GM23248 (cell line): ENCODE measurements at regions not wholly inside any gene's neighbourhood (a gene's known extent, or its start where the extent isn't known, plus 50 kb on each side); places are given as distances from the start of the nearest gene placed in this dataset.

Experiments used
- DNase-seq: peaks from one replicate; pipeline ENCODE4 v3.0.0-alpha.2; 2015
- H2AFZ ChIP-seq: fragments of 200-600 bp; sonication (generic); 2 replicates; pipeline ENCODE4 v1.6.1; 2016; ENCODE audit warnings: antibody characterized with exemption
- H3F3A ChIP-seq: fragments of 200-600 bp; sonication (generic); 2 replicates; pipeline ENCODE4 v1.6.1; 2016; ENCODE audit warnings: mild to moderate bottlenecking, antibody characterized with exemption, mixed run types; ENCODE audit not compliant: insufficient read depth
- H3K27ac ChIP-seq: fragments of 200-600 bp; sonication (generic); 2 replicates; pipeline ENCODE4 v1.5.1; 2016; ENCODE audit warnings: mild to moderate bottlenecking
- H3K27me3 ChIP-seq: fragments of 200-600 bp; sonication (generic); replicated peaks from 2 replicates; pipeline ENCODE4 v1.6.1; 2016; ENCODE audit warnings: mild to moderate bottlenecking; ENCODE audit not compliant: insufficient read depth
- H3K36me3 ChIP-seq: fragments of 200-600 bp; sonication (generic); 2 replicates; pipeline ENCODE4 v1.6.1; 2016; ENCODE audit warnings: low read depth, mild to moderate bottlenecking
- H3K4me1 ChIP-seq: fragments of 200-600 bp; sonication (generic); 2 replicates; pipeline ENCODE4 v1.6.1; 2016; ENCODE audit warnings: mild to moderate bottlenecking; ENCODE audit not compliant: insufficient read depth
- H3K4me2 ChIP-seq: fragments of 200-600 bp; sonication (generic); one replicate; pipeline ENCODE4 v1.6.1; 2016; ENCODE audit warnings: mild to moderate bottlenecking; ENCODE audit not compliant: unreplicated experiment
- H3K4me3 ChIP-seq: fragments of 200-600 bp; sonication (generic); 2 replicates; pipeline ENCODE4 v1.5.1; 2016; ENCODE audit warnings: mild to moderate bottlenecking
- H3K79me2 ChIP-seq: fragments of 200-600 bp; sonication (generic); 2 replicates; pipeline ENCODE4 v1.6.1; 2016; ENCODE audit warnings: mild to moderate bottlenecking; ENCODE audit not compliant: insufficient read depth
- H3K9ac ChIP-seq: fragments of 200-600 bp; sonication (generic); 2 replicates; pipeline ENCODE4 v1.6.1; 2016; ENCODE audit warnings: mild to moderate bottlenecking
- H3K9me2 ChIP-seq: fragments of 200-600 bp; sonication (generic); 2 replicates; pipeline ENCODE4 v1.6.1; 2016; ENCODE audit warnings: mixed run types, mild to moderate bottlenecking, moderate library complexity; ENCODE audit not compliant: insufficient read depth
- H3K9me3 ChIP-seq: fragments of 200-600 bp; sonication (generic); one replicate; pipeline ENCODE4 v1.6.1; 2017; ENCODE audit warnings: low read depth
- H4K20me1 ChIP-seq: fragments of 200-600 bp; sonication (generic); 2 replicates; pipeline ENCODE4 v1.6.0; 2016; ENCODE audit not compliant: insufficient read depth
- EZH2 ChIP-seq: fragments of 200-600 bp; sonication (generic); IDR thresholded peaks from 2 replicates; pipeline ENCODE4 v1.6.1; 2018; ENCODE audit warnings: antibody characterized with exemption, mild to moderate bottlenecking; ENCODE audit not compliant: insufficient read depth, poor library complexity, severe bottlenecking
- EZH2phosphoT487 ChIP-seq: fragments of 200-600 bp; sonication (generic); IDR thresholded peaks from 2 replicates; pipeline ENCODE4 v1.6.1; 2018; ENCODE audit warnings: antibody characterized with exemption, moderate library complexity, mild to moderate bottlenecking, low read depth; ENCODE audit not compliant: insufficient read depth
- WGBS, 2 experiments: methylation state at CpG; one replicate each; pipeline ENCODE4 v1.1.6; 2015 to 2017; ENCODE audit warnings: low lambda C conversion rate in 2 of 2, low coverage in 1 of 2; ENCODE audit errors: missing lambda C conversion rate in 2 of 2; 5-methylcytosine and 5-hydroxymethylcytosine counted together
- in situ Hi-C: fragments of 300-500 bp; cut with MboI; formaldehyde crosslinking; loops from 2 replicates; pipeline ENCODE4 v1.15.0; 2020

- no peaks in the 10 kb centered on the region for H3F3A ChIP-seq
- H2AFZ ChIP-seq, result no peak overlapping the region
- DNase-seq, result no peak
- no peaks in the 10 kb centered on the region for H4K20me1 ChIP-seq
- H3K4me3 ChIP-seq, result no peak overlapping the region
- H3K79me2 ChIP-seq, result no peaks in the 10 kb centered on the region
- no peaks in the 10 kb centered on the region for H3K4me1 ChIP-seq
- no peak overlapping the region for H3K27ac ChIP-seq
- no peak overlapping the region for H3K4me2 ChIP-seq
- 95 to 98% methylated on average over 19 to 20 of the region's 20 CpGs for WGBS, 2 experiments
- no peaks in the 10 kb centered on the region for H3K9me2 ChIP-seq
- H3K36me3 ChIP-seq, result no peaks in the 10 kb centered on the region
- TF ChIP-seq EZH2phosphoT487, result no peak
- TF ChIP-seq EZH2, result no peak
- in situ Hi-C loops, result no loop called here
- H3K27me3 ChIP-seq, result no peaks in the 10 kb centered on the region
- H3K9me3 ChIP-seq, result no peaks in the 10 kb centered on the region
- no peak overlapping the region for H3K9ac ChIP-seq
Observed at GRCh38 chr5:93267276-93267675, 313.7 kb downstream of the NR2F1-AS1 start.

GRCh38 chr5:93257616-93258015, 323.4 kb downstream of the NR2F1-AS1 start:
- WGBS, 2 experiments, result 51% methylated on average over 3 of the region's 3 CpGs
- no peaks in the 10 kb centered on the region for H3K9me3 ChIP-seq
- H2AFZ ChIP-seq, result no peak overlapping the region
- H3K27ac ChIP-seq, result no peak overlapping the region
- in situ Hi-C loops, result no loop called here
- H4K20me1 ChIP-seq, result no peaks in the 10 kb centered on the region
- H3K4me2 ChIP-seq, result no peak overlapping the region
- H3K27me3 ChIP-seq, result no peaks in the 10 kb centered on the region; the same call in 1 of the 2 replicates
- no peak overlapping the region for H3K9ac ChIP-seq
- no peaks in the 10 kb centered on the region for H3K9me2 ChIP-seq
- no peaks in the 10 kb centered on the region for H3K36me3 ChIP-seq
- 0 out of 2 replicates have a peak, but pooled peaks cover 7% of the 10 kb centered on the region for H3K4me1 ChIP-seq
- no peak overlapping the region for H3K4me3 ChIP-seq
- no peaks in the 10 kb centered on the region for H3K79me2 ChIP-seq
- TF ChIP-seq EZH2 (no peak), EZH2phosphoT487 (no peak)
- DNase-seq, result peak; percentile 68
- H3F3A ChIP-seq, result no peaks in the 10 kb centered on the region

- no peaks in the 10 kb centered on the region for H3F3A ChIP-seq
- no peaks in the 10 kb centered on the region for H3K79me2 ChIP-seq
- H3K4me1 ChIP-seq, result 0 out of 2 replicates have a peak, but pooled peaks cover 7% of the 10 kb centered on the region
- no peaks in the 10 kb centered on the region for H4K20me1 ChIP-seq
- H3K27me3 ChIP-seq, result no peaks in the 10 kb centered on the region; the same call in 1 of the 2 replicates
- H3K36me3 ChIP-seq, result no peaks in the 10 kb centered on the region
- H2AFZ ChIP-seq, result no peak overlapping the region
- TF ChIP-seq EZH2 (no peak), EZH2phosphoT487 (no peak)
- H3K9me2 ChIP-seq, result no peaks in the 10 kb centered on the region
- DNase-seq, result no peak
- no peak overlapping the region for H3K9ac ChIP-seq
- no peak overlapping the region for H3K4me3 ChIP-seq
- no peaks in the 10 kb centered on the region for H3K9me3 ChIP-seq
- in situ Hi-C loops, result no loop called here
- no peak overlapping the region for H3K4me2 ChIP-seq
- H3K27ac ChIP-seq, result no peak overlapping the region
Observed at GRCh38 chr5:93255796-93256195, 325.2 kb downstream of the NR2F1-AS1 start.

GRCh38 chr5:93252165-93252564, 328.9 kb downstream of the NR2F1-AS1 start:
- no peak for TF ChIP-seq EZH2phosphoT487
- TF ChIP-seq EZH2, result no peak
- Histone ChIP-seq H3F3A (no peaks in the 10 kb centered on the region), H3K9me2 (no peaks in the 10 kb centered on the region), H3K79me2 (no peaks in the 10 kb centered on the region), H4K20me1 (no peaks in the 10 kb centered on the region), H3K9ac (no peak overlapping the region), H2AFZ (no peak overlapping the region), H3K4me2 (no peak overlapping the region), H3K4me3 (no peak overlapping the region), H3K9me3 (no peaks in the 10 kb centered on the region), H3K4me1 (no peaks in the 10 kb centered on the region), H3K27ac (no peak overlapping the region), H3K36me3 (no peaks in the 10 kb centered on the region), H3K27me3 (no peaks in the 10 kb centered on the region)
- WGBS, 2 experiments, result 86 to 89% methylated on average over 4 of the region's 4 CpGs
- in situ Hi-C loops, result no loop called here
- DNase-seq, result no peak

GRCh38 chr5:93251347-93251746, 329.7 kb downstream of the NR2F1-AS1 start:
- H4K20me1 ChIP-seq, result no peaks in the 10 kb centered on the region
- TF ChIP-seq EZH2phosphoT487 (no peak), EZH2 (no peak)
- H3K9me2 ChIP-seq, result no peaks in the 10 kb centered on the region
- no peaks in the 10 kb centered on the region for H3K79me2 ChIP-seq
- H2AFZ ChIP-seq, result no peak overlapping the region
- H3K9me3 ChIP-seq, result no peaks in the 10 kb centered on the region
- H3F3A ChIP-seq, result no peaks in the 10 kb centered on the region
- no peak overlapping the region for H3K4me2 ChIP-seq
- no peaks in the 10 kb centered on the region for H3K27me3 ChIP-seq
- H3K36me3 ChIP-seq, result no peaks in the 10 kb centered on the region
- in situ Hi-C loops, result no loop called here
- WGBS, 2 experiments, result 93 to 95% methylated on average over 2 of the region's 2 CpGs
- H3K4me3 ChIP-seq, result no peak overlapping the region
- no peaks in the 10 kb centered on the region for H3K4me1 ChIP-seq
- no peak overlapping the region for H3K27ac ChIP-seq
- H3K9ac ChIP-seq, result no peak overlapping the region
- DNase-seq, result no peak
